K562 (cell line): ENCODE measurements at regions not wholly inside any gene's neighbourhood (a gene's known extent, or its start where the extent isn't known, plus 50 kb on each side); places are given as distances from the start of the nearest gene placed in this dataset.

ENCODE experiments used
- ATAC-seq: fragments of 200-7000 bp; cut with Tn5 transposase; 3 replicates; pipeline ENCODE4 v1.9.1; 2020; ENCODE audit warnings: moderate library complexity
- BruUV-seq: library from RNA; stranded (reverse); fragments of 400-500 nt; replicated peaks from 2 replicates; lab custom pipeline; 2021; lab: Mats Ljungman, UMichigan
- CTCF ChIA-PET: fragments of 300-600 bp; formaldehyde crosslinking; extraction: SDS; loops from one replicate; lab custom pipeline; 2021; ENCODE audit warnings: low intra/inter-chr PET ratio; lab: Yijun Ruan, JAX
- POLR2A ChIA-PET: fragments of 300-600, 350-650 bp; sonication (Branson Sonifier 250); formaldehyde crosslinking; extraction: SDS; loops from one replicate; lab custom pipeline; 2021; ENCODE audit warnings: antibody characterized with exemption, inconsistent platforms; lab: Yijun Ruan, JAX
- DNase-seq, 4 experiments: peaks; one replicate each; pipeline versions ENCODE4 v3.0.0 to v3.0.0-alpha.2; 2011 to 2018; ENCODE audit warnings: low spot score in 3 of 4, mixed read lengths in 3 of 4; ENCODE audit errors: extremely low read depth in 1 of 4
- FAIRE-seq: peaks from 2 replicates; lab custom pipeline; 2011; peaks lifted over from hg19 to GRCh38; lab: Jason Lieb, UNC
- H2AFZ ChIP-seq: 2 replicates; pipeline ENCODE4 v1.6.0; 2011; ENCODE audit warnings: low read depth, low read length, control low read depth, inconsistent platforms
- H3K27ac ChIP-seq: fragments of 200-600 bp; 3 replicates; pipeline ENCODE4 v1.8.0; 2011; ENCODE audit warnings: low read depth, mild to moderate bottlenecking, control low read depth, inconsistent platforms, low read length, moderate library complexity, mixed read lengths; ENCODE audit errors: extremely low read depth
- H3K27me3 ChIP-seq, 2 experiments: fragments of 300-600 bp in 1 of 2; 2 replicates in 1 of 2; 3 replicates in 1 of 2; pipeline versions ENCODE4 v1.6.0 to v1.8.0; 2011; ENCODE audit warnings: inconsistent platforms in 2 of 2, low read length in 2 of 2, mild to moderate bottlenecking in 1 of 2, mixed read lengths in 1 of 2, moderate library complexity in 1 of 2; ENCODE audit not compliant: control insufficient read depth in 2 of 2, insufficient read depth in 2 of 2
- H3K36me3 ChIP-seq: fragments of 300-600 bp; 3 replicates; pipeline ENCODE4 v1.8.0; 2011; ENCODE audit warnings: mild to moderate bottlenecking, low read length, inconsistent platforms; ENCODE audit not compliant: control insufficient read depth, insufficient read depth
- H3K4me1 ChIP-seq, 2 experiments: fragments of 200-600 bp in 1 of 2; replicated peaks in 1 of 2; 2 replicates in 1 of 2; 3 replicates in 1 of 2; pipeline versions ENCODE4 v1.5.1 to v1.8.0; 2011; ENCODE audit warnings: inconsistent platforms in 2 of 2, low read length in 2 of 2, mild to moderate bottlenecking in 1 of 2, mixed read lengths in 1 of 2, moderate library complexity in 1 of 2; ENCODE audit not compliant: control insufficient read depth in 2 of 2, insufficient read depth in 2 of 2
- H3K4me2 ChIP-seq: 2 replicates; pipeline ENCODE4 v1.6.1; 2011; ENCODE audit warnings: low read length, control low read depth, inconsistent platforms, mixed read lengths; ENCODE audit not compliant: insufficient read depth
- H3K4me3 ChIP-seq: fragments of 200-600 bp; sonication (generic), shearing (Covaris generic); 2 replicates; pipeline ENCODE4 v1.5.1; 2016; ENCODE audit warnings: control low read depth, inconsistent platforms
- H3K79me2 ChIP-seq: fragments of 200-600 bp; 3 replicates; pipeline ENCODE4 v1.8.0; 2011; ENCODE audit warnings: low read length, inconsistent platforms; ENCODE audit not compliant: control insufficient read depth, insufficient read depth
- H3K9ac ChIP-seq, 2 experiments: 2 replicates each; pipeline versions ENCODE4 v1.6.0 to v1.6.1; 2011; ENCODE audit warnings: low read depth in 2 of 2, low read length in 2 of 2, control low read depth in 1 of 2, inconsistent platforms in 1 of 2, mild to moderate bottlenecking in 1 of 2, mixed read lengths in 1 of 2; ENCODE audit not compliant: insufficient read depth in 1 of 2
- H3K9me1 ChIP-seq: one replicate; pipeline ENCODE4 v1.6.0; 2011; ENCODE audit warnings: inconsistent platforms, mild to moderate bottlenecking, low read length, moderate library complexity; ENCODE audit not compliant: control insufficient read depth, insufficient read depth
- H3K9me3 ChIP-seq: replicated peaks from 2 replicates; pipeline ENCODE4 v1.5.1; 2011; ENCODE audit warnings: low read depth, low read length, inconsistent platforms; ENCODE audit not compliant: control insufficient read depth, insufficient read depth
- H4K20me1 ChIP-seq: replicated peaks from 2 replicates; pipeline ENCODE4 v1.6.1; 2011; ENCODE audit warnings: low read length, inconsistent platforms, mixed read lengths; ENCODE audit not compliant: control insufficient read depth, insufficient read depth
- GATAD2B ChIP-seq: fragments of 450-650 bp; IDR thresholded peaks from 2 replicates; pipeline ENCODE4 v1.6.1; 2017; ENCODE audit warnings: mild to moderate bottlenecking, borderline replicate concordance
- KLF1 ChIP-seq: fragments of 450-650 bp; IDR thresholded peaks from 2 replicates; pipeline ENCODE4 v1.6.1; 2016; ENCODE audit warnings: missing genetic modification characterization, missing compliant biosample characterization
- MYNN ChIP-seq, 2 experiments: sonication (generic); formaldehyde crosslinking in 1 of 2; IDR thresholded peaks; 2 replicates each; pipeline versions ENCODE4 v1.5.0 to v1.6.1; 2016 to 2020; ENCODE audit warnings: antibody characterized with exemption in 1 of 2, missing genetic modification reagents in 1 of 2
- RAD21 ChIP-seq, 2 experiments: fragments of 250-450 bp in 1 of 2; fragments of 450-650 bp in 1 of 2; sonication (Bioruptor Pico) in 1 of 2; formaldehyde crosslinking in 1 of 2; IDR thresholded peaks in 1 of 2; conservative IDR thresholded peaks in 1 of 2; 2 replicates each; pipeline versions ENCODE4 v1.4.0 to v1.8.0; 2020 to 2022; ENCODE audit warnings: mild to moderate bottlenecking in 2 of 2, moderate library complexity in 1 of 2
- SP2 ChIP-seq: IDR thresholded peaks from 2 replicates; pipeline ENCODE4 v1.6.1; 2011; ENCODE audit warnings: mild to moderate bottlenecking, low read depth, low read length, moderate library complexity; ENCODE audit not compliant: poor library complexity, severe bottlenecking; ENCODE audit errors: extremely low read depth
- TAF15 ChIP-seq: fragments of 200-400 bp; formaldehyde crosslinking; IDR thresholded peaks from 2 replicates; pipeline ENCODE4 v1.6.1; 2017; ENCODE audit warnings: mild to moderate bottlenecking, low read depth, low read length, moderate library complexity
- ZFP36 ChIP-seq: fragments of 150-350 bp; IDR thresholded peaks from 2 replicates; pipeline ENCODE4 v1.6.1; 2018; ENCODE audit warnings: low read length, low read depth; ENCODE audit not compliant: partially characterized antibody
- ZFPM2 ChIP-seq: fragments of 250-450 bp; sonication (Bioruptor Pico); IDR thresholded peaks from 2 replicates; pipeline ENCODE4 v1.5.1; 2022; ENCODE audit warnings: mild to moderate bottlenecking
- WGBS: fragments of 100-300 bp; shearing (Covaris generic); methylation state at CpG from one replicate; pipeline ENCODE4 v1.1.6; 2016; ENCODE audit warnings: low coverage, mixed read lengths; ENCODE audit not compliant: insufficient coverage; ENCODE audit errors: missing lambda C conversion rate; 5-methylcytosine and 5-hydroxymethylcytosine counted together
- in situ Hi-C: fragments of 300-500 bp; cut with MboI; formaldehyde crosslinking; loops from 4 replicates; pipeline ENCODE4 v1.15.0; 2018; ENCODE audit warnings: inconsistent platforms, mixed read lengths
- intact Hi-C: fragments of 100-400 bp; cut with micrococcal nuclease; formaldehyde crosslinking; loops from 2 replicates; pipeline ENCODE4 v1.14.2; 2022
- TF ChIP-seq, protein P1 (sequence below): IDR thresholded peaks from 2 replicates; pipeline ENCODE4 v1.6.1; 2011; ENCODE audit warnings: borderline replicate concordance, low read depth, mild to moderate bottlenecking, moderate library complexity, low read length; ENCODE audit not compliant: insufficient read depth, poor library complexity, severe bottlenecking
- TF ChIP-seq, protein P2 (sequence below): fragments of 250-450 bp; sonication (Bioruptor Pico); IDR thresholded peaks from 2 replicates; pipeline ENCODE4 v1.4.0; 2020; ENCODE audit warnings: mild to moderate bottlenecking, moderate library complexity
- TF ChIP-seq, protein P3 (sequence below): fragments of 450-650 bp; formaldehyde crosslinking; IDR thresholded peaks from 2 replicates; pipeline ENCODE4 v1.4.0; 2020; ENCODE audit warnings: mild to moderate bottlenecking, moderate library complexity
- TF ChIP-seq, protein P4 (sequence below): fragments of 250-450 bp; sonication (Bioruptor Pico); IDR thresholded peaks from 2 replicates; pipeline ENCODE4 v1.5.0; 2021; ENCODE audit warnings: mild to moderate bottlenecking, moderate library complexity

- Histone ChIP-seq H4K20me1 (no peaks in the 10 kb centered on the region), H3K4me1 (no peaks in the 10 kb centered on the region; a peak in 1 of 5 replicates), H3K36me3 (no peaks in the 10 kb centered on the region), H2AFZ (no peak overlapping the region), H3K4me2 (no peak overlapping the region), H3K9me3 (no peaks in the 10 kb centered on the region), H3K27ac (no peak overlapping the region), H3K9ac (no peak overlapping the region), H3K79me2 (no peaks in the 10 kb centered on the region), H3K4me3 (no peak overlapping the region), H3K27me3 (no peaks in the 10 kb centered on the region), H3K9me1 (no peaks in the 10 kb centered on the region)
- intact Hi-C loops (no loop called here), in situ Hi-C loops (no loop called here)
- ATAC-seq (peak; percentile 73; the same call in 2 of the 3 replicates), DNase-seq (peak; percentile 15 to 44 (median 25)), FAIRE-seq (no peak)
- ChIA-PET CTCF (no interaction called here), POLR2A (no interaction called here)
- 0% methylated on average over 6 of the region's 9 CpGs for WGBS
- no TSS peak for BruUV-seq
- TF ChIP-seq TAF15 (no peak), SP2 (no peak), MYNN (IDR thresholded peaks at IDR 0.05) (no peak), MYNN (CRISPR knock-in tag; IDR thresholded peaks at IDR 0.05) (no peak), ZFP36 (no peak), GATAD2B (no peak), ZFPM2 (CRISPR knock-in tag) (no peak), RAD21 (CRISPR knock-in tag; conservative IDR thresholded peaks at IDR 0.05 in 1 of 2, IDR thresholded peaks at IDR 0.05 in 1 of 2) (peak in 1 of 2 experiments; percentile 30; a peak in 1 of 4 replicates), KLF1 (tag) (no peak)
- TF ChIP-seq, protein P1, sequence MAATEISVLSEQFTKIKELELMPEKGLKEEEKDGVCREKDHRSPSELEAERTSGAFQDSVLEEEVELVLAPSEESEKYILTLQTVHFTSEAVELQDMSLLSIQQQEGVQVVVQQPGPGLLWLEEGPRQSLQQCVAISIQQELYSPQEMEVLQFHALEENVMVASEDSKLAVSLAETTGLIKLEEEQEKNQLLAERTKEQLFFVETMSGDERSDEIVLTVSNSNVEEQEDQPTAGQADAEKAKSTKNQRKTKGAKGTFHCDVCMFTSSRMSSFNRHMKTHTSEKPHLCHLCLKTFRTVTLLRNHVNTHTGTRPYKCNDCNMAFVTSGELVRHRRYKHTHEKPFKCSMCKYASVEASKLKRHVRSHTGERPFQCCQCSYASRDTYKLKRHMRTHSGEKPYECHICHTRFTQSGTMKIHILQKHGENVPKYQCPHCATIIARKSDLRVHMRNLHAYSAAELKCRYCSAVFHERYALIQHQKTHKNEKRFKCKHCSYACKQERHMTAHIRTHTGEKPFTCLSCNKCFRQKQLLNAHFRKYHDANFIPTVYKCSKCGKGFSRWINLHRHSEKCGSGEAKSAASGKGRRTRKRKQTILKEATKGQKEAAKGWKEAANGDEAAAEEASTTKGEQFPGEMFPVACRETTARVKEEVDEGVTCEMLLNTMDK, result peak; percentile 60
- TF ChIP-seq, protein P2, sequence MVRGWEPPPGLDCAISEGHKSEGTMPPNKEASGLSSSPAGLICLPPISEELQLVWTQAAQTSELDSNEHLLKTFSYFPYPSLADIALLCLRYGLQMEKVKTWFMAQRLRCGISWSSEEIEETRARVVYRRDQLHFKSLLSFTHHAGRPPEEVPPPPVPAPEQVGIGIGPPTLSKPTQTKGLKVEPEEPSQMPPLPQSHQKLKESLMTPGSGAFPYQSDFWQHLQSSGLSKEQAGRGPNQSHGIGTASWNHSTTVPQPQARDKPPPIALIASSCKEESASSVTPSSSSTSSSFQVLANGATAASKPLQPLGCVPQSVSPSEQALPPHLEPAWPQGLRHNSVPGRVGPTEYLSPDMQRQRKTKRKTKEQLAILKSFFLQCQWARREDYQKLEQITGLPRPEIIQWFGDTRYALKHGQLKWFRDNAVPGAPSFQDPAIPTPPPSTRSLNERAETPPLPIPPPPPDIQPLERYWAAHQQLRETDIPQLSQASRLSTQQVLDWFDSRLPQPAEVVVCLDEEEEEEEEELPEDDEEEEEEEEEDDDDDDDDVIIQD (CRISPR knock-in tag), result no peak
- TF ChIP-seq, protein P3, sequence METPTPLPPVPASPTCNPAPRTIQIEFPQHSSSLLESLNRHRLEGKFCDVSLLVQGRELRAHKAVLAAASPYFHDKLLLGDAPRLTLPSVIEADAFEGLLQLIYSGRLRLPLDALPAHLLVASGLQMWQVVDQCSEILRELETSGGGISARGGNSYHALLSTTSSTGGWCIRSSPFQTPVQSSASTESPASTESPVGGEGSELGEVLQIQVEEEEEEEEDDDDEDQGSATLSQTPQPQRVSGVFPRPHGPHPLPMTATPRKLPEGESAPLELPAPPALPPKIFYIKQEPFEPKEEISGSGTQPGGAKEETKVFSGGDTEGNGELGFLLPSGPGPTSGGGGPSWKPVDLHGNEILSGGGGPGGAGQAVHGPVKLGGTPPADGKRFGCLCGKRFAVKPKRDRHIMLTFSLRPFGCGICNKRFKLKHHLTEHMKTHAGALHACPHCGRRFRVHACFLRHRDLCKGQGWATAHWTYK, result no peak
- TF ChIP-seq, protein P4, sequence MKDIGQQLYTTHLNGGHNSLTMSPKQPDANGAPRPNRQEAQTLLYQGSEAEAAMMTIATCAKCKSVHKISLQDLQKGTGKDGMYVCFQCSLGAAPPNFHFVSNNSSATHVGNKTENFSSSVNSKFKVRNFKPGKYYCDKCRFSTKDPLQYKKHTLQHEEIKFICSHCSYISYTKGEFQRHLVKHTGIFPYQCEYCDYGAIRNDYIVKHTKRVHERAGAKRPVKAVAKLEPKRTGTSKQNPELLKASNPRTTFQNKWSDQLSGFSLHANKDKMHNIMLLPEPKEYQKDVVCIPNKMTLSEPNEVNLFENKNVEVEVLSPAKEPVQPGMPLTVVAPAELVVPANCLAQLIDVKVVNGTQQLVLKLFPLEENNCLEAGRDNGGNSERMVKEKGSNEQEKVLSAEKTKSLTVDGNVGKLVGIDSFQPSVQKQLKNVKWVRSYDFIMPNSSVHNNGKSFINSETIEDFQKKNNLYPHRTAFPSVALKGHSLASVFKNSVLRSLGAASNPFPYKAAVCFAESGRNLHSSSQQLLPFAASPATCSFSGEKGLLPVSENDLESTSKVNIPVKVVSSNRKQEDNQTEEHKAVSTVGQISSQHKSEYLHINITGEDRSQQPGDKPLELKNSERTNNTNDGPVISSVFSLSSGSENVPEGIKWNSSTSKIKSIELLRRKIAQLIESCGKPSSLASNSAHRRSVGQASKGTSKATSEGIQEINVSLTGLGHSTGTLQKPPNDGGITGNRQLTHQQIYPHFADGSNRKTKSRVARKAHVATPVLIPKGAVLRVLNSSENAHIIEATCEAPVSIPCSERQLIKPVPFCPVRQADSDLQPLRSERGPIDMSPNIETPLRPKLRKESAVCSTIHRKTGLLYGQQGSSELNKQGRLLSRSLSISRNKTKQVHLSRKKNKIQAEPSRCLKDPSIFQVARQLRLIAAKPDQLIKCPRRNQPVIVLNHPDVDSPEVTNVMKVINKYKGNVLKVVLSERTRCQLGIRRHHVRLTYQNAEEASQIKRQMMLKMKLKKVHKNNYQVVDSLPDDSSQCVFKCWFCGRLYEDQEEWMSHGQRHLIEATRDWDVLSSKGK (CRISPR knock-in tag), result no peak
Measured at GRCh38 chr9:87263291-87263690, 234.4 kb upstream of the DAPK1 start.
